K562 (cell line): ENCODE measurements at regions not wholly inside any gene's neighbourhood (a gene's known extent, or its start where the extent isn't known, plus 50 kb on each side); places are given as distances from the start of the nearest gene placed in this dataset.

Experiments
- ATAC-seq: fragments of 200-7000 bp; cut with Tn5 transposase; 3 replicates; pipeline ENCODE4 v1.9.1; 2020; ENCODE audit warnings: moderate library complexity
- BruUV-seq: library from RNA; stranded (reverse); fragments of 400-500 nt; replicated peaks from 2 replicates; lab custom pipeline; 2021; lab: Mats Ljungman, UMichigan
- CTCF ChIA-PET: fragments of 300-600 bp; formaldehyde crosslinking; extraction: SDS; loops from one replicate; lab custom pipeline; 2021; ENCODE audit warnings: low intra/inter-chr PET ratio; lab: Yijun Ruan, JAX
- POLR2A ChIA-PET: fragments of 300-600, 350-650 bp; sonication (Branson Sonifier 250); formaldehyde crosslinking; extraction: SDS; loops from one replicate; lab custom pipeline; 2021; ENCODE audit warnings: antibody characterized with exemption, inconsistent platforms; lab: Yijun Ruan, JAX
- DNase-seq, 4 experiments: peaks; one replicate each; pipeline versions ENCODE4 v3.0.0 to v3.0.0-alpha.2; 2011 to 2018; ENCODE audit warnings: low spot score in 3 of 4, mixed read lengths in 3 of 4; ENCODE audit errors: extremely low read depth in 1 of 4
- FAIRE-seq: peaks from 2 replicates; lab custom pipeline; 2011; peaks lifted over from hg19 to GRCh38; lab: Jason Lieb, UNC
- H2AFZ ChIP-seq: 2 replicates; pipeline ENCODE4 v1.6.0; 2011; ENCODE audit warnings: low read depth, low read length, control low read depth, inconsistent platforms
- H3K27ac ChIP-seq: fragments of 200-600 bp; 3 replicates; pipeline ENCODE4 v1.8.0; 2011; ENCODE audit warnings: low read depth, mild to moderate bottlenecking, control low read depth, inconsistent platforms, low read length, moderate library complexity, mixed read lengths; ENCODE audit errors: extremely low read depth
- H3K27me3 ChIP-seq, 2 experiments: fragments of 300-600 bp in 1 of 2; 2 replicates in 1 of 2; 3 replicates in 1 of 2; pipeline versions ENCODE4 v1.6.0 to v1.8.0; 2011; ENCODE audit warnings: inconsistent platforms in 2 of 2, low read length in 2 of 2, mild to moderate bottlenecking in 1 of 2, mixed read lengths in 1 of 2, moderate library complexity in 1 of 2; ENCODE audit not compliant: control insufficient read depth in 2 of 2, insufficient read depth in 2 of 2
- H3K36me3 ChIP-seq: fragments of 300-600 bp; 3 replicates; pipeline ENCODE4 v1.8.0; 2011; ENCODE audit warnings: mild to moderate bottlenecking, low read length, inconsistent platforms; ENCODE audit not compliant: control insufficient read depth, insufficient read depth
- H3K4me1 ChIP-seq, 2 experiments: fragments of 200-600 bp in 1 of 2; replicated peaks in 1 of 2; 2 replicates in 1 of 2; 3 replicates in 1 of 2; pipeline versions ENCODE4 v1.5.1 to v1.8.0; 2011; ENCODE audit warnings: inconsistent platforms in 2 of 2, low read length in 2 of 2, mild to moderate bottlenecking in 1 of 2, mixed read lengths in 1 of 2, moderate library complexity in 1 of 2; ENCODE audit not compliant: control insufficient read depth in 2 of 2, insufficient read depth in 2 of 2
- H3K4me2 ChIP-seq: 2 replicates; pipeline ENCODE4 v1.6.1; 2011; ENCODE audit warnings: low read length, control low read depth, inconsistent platforms, mixed read lengths; ENCODE audit not compliant: insufficient read depth
- H3K4me3 ChIP-seq: fragments of 200-600 bp; sonication (generic), shearing (Covaris generic); 2 replicates; pipeline ENCODE4 v1.5.1; 2016; ENCODE audit warnings: control low read depth, inconsistent platforms
- H3K79me2 ChIP-seq: fragments of 200-600 bp; 3 replicates; pipeline ENCODE4 v1.8.0; 2011; ENCODE audit warnings: low read length, inconsistent platforms; ENCODE audit not compliant: control insufficient read depth, insufficient read depth
- H3K9ac ChIP-seq, 2 experiments: 2 replicates each; pipeline versions ENCODE4 v1.6.0 to v1.6.1; 2011; ENCODE audit warnings: low read depth in 2 of 2, low read length in 2 of 2, control low read depth in 1 of 2, inconsistent platforms in 1 of 2, mild to moderate bottlenecking in 1 of 2, mixed read lengths in 1 of 2; ENCODE audit not compliant: insufficient read depth in 1 of 2
- H3K9me1 ChIP-seq: one replicate; pipeline ENCODE4 v1.6.0; 2011; ENCODE audit warnings: inconsistent platforms, mild to moderate bottlenecking, low read length, moderate library complexity; ENCODE audit not compliant: control insufficient read depth, insufficient read depth
- H3K9me3 ChIP-seq: replicated peaks from 2 replicates; pipeline ENCODE4 v1.5.1; 2011; ENCODE audit warnings: low read depth, low read length, inconsistent platforms; ENCODE audit not compliant: control insufficient read depth, insufficient read depth
- H4K20me1 ChIP-seq: replicated peaks from 2 replicates; pipeline ENCODE4 v1.6.1; 2011; ENCODE audit warnings: low read length, inconsistent platforms, mixed read lengths; ENCODE audit not compliant: control insufficient read depth, insufficient read depth
- BRD9 ChIP-seq: fragments of 450-650 bp; IDR thresholded peaks from 2 replicates; pipeline ENCODE4 v1.6.1; 2018; ENCODE audit warnings: low read depth; ENCODE audit not compliant: partially characterized antibody
- MGA ChIP-seq: fragments of 450-650 bp; IDR thresholded peaks from 2 replicates; pipeline ENCODE4 v1.6.1; 2016; ENCODE audit warnings: mild to moderate bottlenecking, moderate library complexity
- PHB2 ChIP-seq: fragments of 450-650 bp; IDR thresholded peaks from 2 replicates; pipeline ENCODE4 v1.6.1; 2017; ENCODE audit warnings: low read depth
- POLR2G ChIP-seq: fragments of 200-400 bp; formaldehyde crosslinking; IDR thresholded peaks from 2 replicates; pipeline ENCODE4 v1.6.1; 2017; ENCODE audit warnings: low read depth, mild to moderate bottlenecking, antibody characterized with exemption, low read length, moderate library complexity
- PTBP1 ChIP-seq: fragments of 200-400 bp; formaldehyde crosslinking; IDR thresholded peaks from 2 replicates; pipeline ENCODE4 v1.6.1; 2017; ENCODE audit warnings: low read depth, low read length
- TARDBP ChIP-seq: fragments of 450-650 bp; IDR thresholded peaks from 2 replicates; pipeline ENCODE4 v1.6.1; 2016
- TOE1 ChIP-seq, 2 experiments: fragments of 450-650 bp in 1 of 2; sonication (generic) in 1 of 2; formaldehyde crosslinking in 1 of 2; IDR thresholded peaks; 2 replicates each; pipeline versions ENCODE4 v1.7.1 to v1.8.0; 2016 to 2022; ENCODE audit warnings: borderline replicate concordance in 2 of 2, mild to moderate bottlenecking in 2 of 2, antibody characterized with exemption in 1 of 2, inconsistent platforms in 1 of 2, low read depth in 1 of 2, missing genetic modification reagents in 1 of 2, moderate library complexity in 1 of 2
- ZFX ChIP-seq: sonication (generic); formaldehyde crosslinking; IDR thresholded peaks from 2 replicates; pipeline ENCODE4 v1.8.0; 2022; ENCODE audit warnings: mild to moderate bottlenecking, missing genetic modification reagents, moderate library complexity
- ZNF707 ChIP-seq: fragments of 250-450 bp; sonication (Bioruptor Pico); conservative IDR thresholded peaks from 2 replicates; pipeline ENCODE4 v1.8.0; 2022; ENCODE audit warnings: inconsistent platforms, mild to moderate bottlenecking, moderate library complexity
- WGBS: fragments of 100-300 bp; shearing (Covaris generic); methylation state at CpG from one replicate; pipeline ENCODE4 v1.1.6; 2016; ENCODE audit warnings: low coverage, mixed read lengths; ENCODE audit not compliant: insufficient coverage; ENCODE audit errors: missing lambda C conversion rate; 5-methylcytosine and 5-hydroxymethylcytosine counted together
- in situ Hi-C: fragments of 300-500 bp; cut with MboI; formaldehyde crosslinking; loops from 4 replicates; pipeline ENCODE4 v1.15.0; 2018; ENCODE audit warnings: inconsistent platforms, mixed read lengths
- intact Hi-C: fragments of 100-400 bp; cut with micrococcal nuclease; formaldehyde crosslinking; loops from 2 replicates; pipeline ENCODE4 v1.14.2; 2022
- TF ChIP-seq, protein P1 (sequence below): fragments of 450-650 bp; formaldehyde crosslinking; IDR thresholded peaks from 2 replicates; pipeline ENCODE4 v1.4.0; 2020; ENCODE audit warnings: mild to moderate bottlenecking, mixed read lengths
- TF ChIP-seq, protein P2 (sequence below): fragments of 250-450 bp; sonication (Bioruptor Pico); IDR thresholded peaks from 2 replicates; pipeline ENCODE4 v1.8.0; 2021; ENCODE audit warnings: moderate library complexity, mild to moderate bottlenecking, inconsistent platforms

DNA sequence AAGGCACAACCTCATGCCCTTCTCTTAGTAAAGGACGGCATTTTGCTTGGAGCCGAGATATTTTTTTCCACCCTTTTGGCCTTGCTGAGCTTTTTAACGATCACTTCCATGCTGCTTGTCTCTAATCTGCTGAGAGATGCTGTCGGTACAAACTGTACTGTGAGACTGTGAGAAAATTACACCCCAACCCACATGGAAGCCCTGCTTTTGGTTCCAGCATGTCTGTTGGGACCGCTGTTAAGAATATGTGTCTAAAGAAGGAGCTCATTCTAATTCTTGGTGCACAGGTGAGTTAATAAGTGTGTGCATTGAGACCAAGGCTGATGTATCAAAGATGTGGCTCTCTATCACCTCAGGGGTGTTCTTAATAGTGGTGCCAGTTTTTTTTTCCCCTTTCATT is 304.5 kb upstream of the MAP3K7 start:
- in situ Hi-C loops = no loop called here
- Histone ChIP-seq H3K36me3 (no peaks in the 10 kb centered on the region), H2AFZ (no peak overlapping the region), H3K9me3 (no peaks in the 10 kb centered on the region), H3K4me3 (no peak overlapping the region), H3K79me2 (no peaks in the 10 kb centered on the region), H3K4me1 (no peaks in the 10 kb centered on the region), H3K4me2 (no peak overlapping the region), H3K9me1 (no peaks in the 10 kb centered on the region), H3K27me3 (no peaks in the 10 kb centered on the region), H3K9ac (no peak overlapping the region), H3K27ac (no peak overlapping the region), H4K20me1 (no peaks in the 10 kb centered on the region)
- POLR2A ChIA-PET = no interaction called here
- DNase-seq (no peak), ATAC-seq (no peak), FAIRE-seq (no peak)
- CTCF ChIA-PET = no interaction called here
- intact Hi-C loops = no loop called here
- 0% methylated on average over 5 of the region's 5 CpGs for WGBS
- no TSS peak for BruUV-seq
- TF ChIP-seq POLR2G (no peak), TOE1 (IDR thresholded peaks at IDR 0.05; ENCODE audit: borderline replicate concordance) (no peak), TOE1 (CRISPR knock-in tag; IDR thresholded peaks at IDR 0.05; ENCODE audit: borderline replicate concordance, low read depth) (no peak), ZNF707 (CRISPR knock-in tag) (no peak), TARDBP (no peak), PHB2 (no peak), BRD9 (no peak), MGA (no peak), ZFX (no peak), PTBP1 (no peak)
- TF ChIP-seq, protein P1, sequence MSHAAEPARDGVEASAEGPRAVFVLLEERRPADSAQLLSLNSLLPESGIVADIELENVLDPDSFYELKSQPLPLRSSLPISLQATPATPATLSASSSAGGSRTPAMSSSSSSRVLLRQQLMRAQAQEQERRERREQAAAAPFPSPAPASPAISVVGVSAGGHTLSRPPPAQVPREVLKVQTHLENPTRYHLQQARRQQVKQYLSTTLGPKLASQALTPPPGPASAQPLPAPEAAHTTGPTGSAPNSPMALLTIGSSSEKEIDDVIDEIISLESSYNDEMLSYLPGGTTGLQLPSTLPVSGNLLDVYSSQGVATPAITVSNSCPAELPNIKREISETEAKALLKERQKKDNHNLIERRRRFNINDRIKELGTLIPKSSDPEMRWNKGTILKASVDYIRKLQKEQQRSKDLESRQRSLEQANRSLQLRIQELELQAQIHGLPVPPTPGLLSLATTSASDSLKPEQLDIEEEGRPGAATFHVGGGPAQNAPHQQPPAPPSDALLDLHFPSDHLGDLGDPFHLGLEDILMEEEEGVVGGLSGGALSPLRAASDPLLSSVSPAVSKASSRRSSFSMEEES (CRISPR knock-in tag) = no peak
- TF ChIP-seq, protein P2, sequence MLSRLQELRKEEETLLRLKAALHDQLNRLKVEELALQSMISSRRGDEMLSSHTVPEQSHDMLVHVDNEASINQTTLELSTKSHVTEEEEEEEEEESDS (CRISPR knock-in tag) = no peak
